Right ventricle myocardium superior (tissue), 1 donor: ENCODE measurements at regions not wholly inside any gene's neighbourhood (a gene's known extent, or its start where the extent isn't known, plus 50 kb on each side); places are given as distances from the start of the nearest gene placed in this dataset.
"Not testable (repeated sequence)": the region's sequence is repeated elsewhere in the genome, so short reads cannot be mapped to it uniquely, and the experiment has no call there.

Experiments
- ATAC-seq: fragments of 200-7000 bp; cut with Tn5 transposase; one replicate; pipeline ENCODE4 v1.9.1; 2020; ENCODE audit warnings: mild to moderate bottlenecking; ENCODE audit not compliant: poor library complexity
- DNase-seq: peaks from one replicate; pipeline ENCODE4 v3.0.0-alpha.2; 2020
- intact Hi-C: fragments of 100-400 bp; cut with DNase I; formaldehyde crosslinking; loops from one replicate; pipeline ENCODE4 v1.11.2; 2022
- donor health status: DM: no; HTN: yes; CAD: no; lungs with severe emphysema.

DNA sequence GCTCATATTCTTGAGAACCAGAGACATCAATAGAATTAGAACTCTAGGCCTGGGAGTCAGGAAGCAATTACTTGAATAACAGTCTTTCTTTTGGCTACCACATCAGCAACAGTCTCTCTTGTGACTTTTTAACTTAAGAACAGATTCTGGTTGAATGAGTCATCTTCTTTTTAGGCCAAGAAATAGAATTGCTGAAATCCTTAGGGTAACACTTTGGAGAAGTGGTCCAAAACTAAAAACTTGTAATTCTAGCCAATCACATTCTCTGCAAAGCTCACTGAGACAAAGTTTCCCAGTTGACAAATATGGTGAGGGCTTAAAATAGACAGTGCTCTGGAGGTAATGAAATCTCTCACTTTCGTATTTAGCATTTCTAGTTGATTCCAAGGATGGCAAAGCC is 238.0 kb downstream of the SHOX2 start:
- intact Hi-C loops, result no loop called here
- ATAC-seq (peak; percentile 92), DNase-seq (no peak)

DNA sequence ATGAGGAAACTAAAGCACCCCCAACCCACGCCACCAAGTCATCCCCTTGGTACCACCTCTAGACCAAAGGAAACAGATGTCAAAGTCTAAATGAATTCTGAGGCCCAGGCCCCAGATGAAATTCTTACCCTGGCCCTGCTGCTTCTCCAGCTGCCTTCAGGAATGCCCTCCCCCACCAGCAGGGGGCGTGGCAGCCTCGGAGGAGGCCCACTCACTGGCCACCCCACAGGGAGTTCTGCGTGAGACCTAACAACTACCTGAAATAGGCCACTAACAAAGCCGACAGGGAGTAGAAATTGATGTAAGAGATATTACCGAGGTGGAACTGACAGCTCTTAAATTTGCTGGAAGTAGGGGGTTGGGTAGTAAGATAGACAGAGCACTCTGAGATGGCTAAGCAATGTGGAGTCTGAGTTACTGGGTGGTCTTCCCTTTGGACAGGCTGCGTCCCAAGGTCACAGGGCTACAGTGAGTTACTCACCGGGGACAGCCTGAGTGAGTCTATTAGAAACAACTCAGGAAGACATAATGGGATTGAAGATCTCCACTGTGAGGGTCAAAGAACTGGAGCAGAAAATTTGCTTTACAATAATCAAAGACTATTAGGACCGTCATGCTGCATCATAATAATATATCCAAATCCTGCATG is 240.7 kb downstream of the SHOX2 start:
- intact Hi-C loops, result no loop called here
- DNase-seq (no peak), ATAC-seq (no peak)

DNA sequence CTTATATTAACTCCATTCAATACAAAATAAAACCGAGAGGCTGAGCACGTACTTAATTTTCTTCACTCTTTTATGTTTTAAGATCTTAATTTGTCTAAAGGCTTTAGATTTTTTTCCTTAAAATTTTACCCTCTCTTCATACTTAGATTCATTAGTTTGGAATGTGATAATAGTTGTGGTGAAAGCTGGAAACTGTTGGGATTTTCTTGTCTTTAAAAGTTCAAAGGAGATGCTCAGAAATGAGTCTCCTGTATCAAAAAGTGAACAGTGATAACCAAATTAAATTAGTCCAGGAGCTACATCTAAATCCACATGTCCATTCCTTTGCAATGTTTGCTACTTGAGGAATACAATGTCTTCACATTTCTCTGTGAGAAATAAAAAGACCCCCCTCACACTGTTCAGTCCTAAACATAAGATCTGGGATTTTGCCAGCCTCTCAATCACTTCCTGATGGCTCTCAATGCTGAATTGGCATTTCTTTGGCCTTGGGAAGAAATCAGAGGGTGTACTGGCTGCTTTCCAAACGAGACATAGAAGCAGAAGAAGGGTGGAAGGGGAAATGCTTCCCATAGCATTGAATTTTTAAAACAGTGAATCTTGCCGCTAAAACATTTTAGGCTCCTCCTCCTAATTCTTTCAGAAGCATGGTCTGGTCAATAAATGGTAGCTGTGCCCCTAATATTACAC is 245.0 kb downstream of the SHOX2 start:
- no peak for ATAC-seq
- intact Hi-C loops, result no loop called here
- no peak for DNase-seq

DNA sequence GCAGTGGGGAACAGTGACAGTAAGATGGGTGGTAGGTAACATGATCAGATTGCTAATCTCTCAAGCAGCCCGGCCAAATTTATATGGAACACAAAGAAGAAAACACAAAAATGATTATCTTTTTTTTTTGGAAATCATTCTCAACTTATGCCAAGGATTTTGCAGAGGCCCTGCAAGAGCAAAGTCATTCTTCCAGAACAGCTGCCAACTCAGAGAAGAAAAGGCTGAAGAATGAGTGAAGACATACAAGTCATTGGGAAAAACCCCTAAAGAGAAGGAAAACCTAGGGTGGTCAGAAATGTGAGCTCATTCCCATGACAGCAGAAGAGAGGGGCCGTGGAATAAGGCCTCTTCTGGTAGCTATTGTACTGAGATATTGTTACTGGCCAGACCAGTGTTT is 246.7 kb downstream of the SHOX2 start:
- intact Hi-C loops, result no loop called here
- DNase-seq (no peak), ATAC-seq (no peak)

DNA sequence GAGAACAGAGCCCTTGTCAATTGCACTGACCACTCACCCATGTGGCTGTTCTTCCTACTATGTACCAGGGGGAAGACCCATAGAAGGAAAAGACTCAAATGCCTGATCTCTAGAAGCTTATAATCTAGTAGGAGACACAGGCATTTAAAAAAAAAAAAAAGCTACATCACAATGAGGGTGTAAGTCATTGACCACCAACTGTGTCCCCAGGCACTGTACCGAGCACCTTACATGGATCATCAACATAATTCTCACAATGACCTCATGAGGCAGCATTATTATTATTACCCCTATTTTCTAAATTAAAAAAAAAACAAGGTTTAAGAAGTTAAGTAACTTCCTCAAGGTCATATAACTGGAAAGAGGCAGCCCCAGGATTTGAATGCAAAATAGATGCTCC is 247.4 kb downstream of the SHOX2 start:
- intact Hi-C loops, result no loop called here
- no peak for ATAC-seq

DNA sequence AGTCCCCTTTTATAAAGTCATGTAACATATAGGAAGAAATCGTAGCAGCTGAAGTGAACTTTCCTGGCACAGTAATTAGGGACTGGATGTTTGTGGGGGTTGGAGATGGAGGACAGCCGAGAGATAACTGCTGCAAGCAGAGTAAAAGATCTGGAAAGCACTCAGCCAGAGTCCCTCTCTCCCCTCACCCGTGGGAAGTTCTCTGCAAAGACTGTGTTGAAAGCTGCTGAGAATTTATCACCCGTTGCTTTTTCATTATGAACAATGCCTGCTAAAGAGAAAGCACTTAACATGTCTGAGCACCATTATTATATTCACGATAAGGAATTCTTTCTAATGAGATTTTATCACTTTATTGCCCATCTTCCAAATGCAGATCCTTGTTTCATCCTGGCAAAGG is 248.8 kb downstream of the SHOX2 start:
- ATAC-seq (no peak), DNase-seq (no peak)
- intact Hi-C loops, result no loop called here

More for the DNA sequence above, 247.4 kb downstream of the SHOX2 start:
- DNase-seq, result no peak

DNA sequence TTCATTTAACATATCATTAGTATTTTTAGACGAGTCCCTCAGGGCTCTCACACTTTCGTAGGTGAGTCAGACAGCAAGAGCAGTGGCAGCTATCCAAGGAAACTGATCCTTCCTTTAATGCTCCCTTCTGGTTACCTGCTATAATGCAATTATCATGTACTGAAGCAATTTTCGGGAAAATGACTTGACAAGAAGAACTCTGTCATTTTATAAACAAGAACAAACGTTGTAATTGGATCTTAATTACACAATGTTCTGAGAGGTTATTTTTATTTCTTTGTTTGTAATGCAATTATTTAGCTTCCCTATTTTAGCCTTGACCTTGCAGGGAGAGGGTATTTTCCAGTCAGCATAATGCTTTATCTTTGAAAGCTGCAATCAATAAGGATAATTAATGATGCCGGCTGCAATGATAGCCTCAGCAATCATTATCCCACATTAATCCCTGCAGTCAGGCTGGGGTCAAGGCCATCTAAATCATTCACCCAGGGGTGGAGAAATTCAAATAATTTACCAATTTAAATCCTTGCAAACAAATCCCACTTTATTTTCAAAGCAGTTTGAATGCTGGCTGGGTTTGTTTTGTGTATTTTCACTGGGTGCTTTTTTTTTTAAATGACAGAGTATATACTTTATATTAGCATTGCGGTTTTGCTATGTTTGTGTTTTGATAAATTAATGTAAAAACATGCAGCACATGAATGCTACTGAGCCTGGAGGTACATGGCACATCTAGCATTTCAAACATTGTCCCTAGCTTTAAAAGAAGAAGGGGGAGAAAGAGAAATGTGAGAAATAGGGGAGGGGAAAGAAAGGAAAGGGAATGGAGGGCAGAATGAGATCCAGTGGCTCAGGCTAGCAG is 249.9 kb downstream of the SHOX2 start:
- ATAC-seq (no peak), DNase-seq (no peak)
- intact Hi-C loops, result no loop called here

DNA sequence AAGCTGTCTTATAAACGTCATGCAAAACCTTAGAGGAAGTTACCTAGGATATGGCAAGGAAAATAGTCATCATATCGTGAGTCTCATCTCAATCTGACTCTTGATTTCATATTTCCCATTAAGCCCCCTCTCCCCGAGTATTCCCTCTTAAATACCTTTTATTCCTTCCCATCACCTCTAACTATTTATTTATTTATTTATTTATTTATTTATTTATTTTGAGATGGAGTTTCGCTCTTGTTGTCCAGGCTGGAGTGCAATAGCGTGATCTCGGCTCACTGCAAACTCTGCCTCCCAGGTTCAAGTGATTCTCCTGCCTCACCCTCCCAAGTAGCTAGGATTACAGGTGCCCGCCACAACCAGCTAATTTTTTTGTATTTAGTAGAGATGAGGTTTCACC is 260.4 kb downstream of the SHOX2 start:
- ATAC-seq, intact Hi-C loops, DNase-seq: not testable (repeated sequence)

DNA sequence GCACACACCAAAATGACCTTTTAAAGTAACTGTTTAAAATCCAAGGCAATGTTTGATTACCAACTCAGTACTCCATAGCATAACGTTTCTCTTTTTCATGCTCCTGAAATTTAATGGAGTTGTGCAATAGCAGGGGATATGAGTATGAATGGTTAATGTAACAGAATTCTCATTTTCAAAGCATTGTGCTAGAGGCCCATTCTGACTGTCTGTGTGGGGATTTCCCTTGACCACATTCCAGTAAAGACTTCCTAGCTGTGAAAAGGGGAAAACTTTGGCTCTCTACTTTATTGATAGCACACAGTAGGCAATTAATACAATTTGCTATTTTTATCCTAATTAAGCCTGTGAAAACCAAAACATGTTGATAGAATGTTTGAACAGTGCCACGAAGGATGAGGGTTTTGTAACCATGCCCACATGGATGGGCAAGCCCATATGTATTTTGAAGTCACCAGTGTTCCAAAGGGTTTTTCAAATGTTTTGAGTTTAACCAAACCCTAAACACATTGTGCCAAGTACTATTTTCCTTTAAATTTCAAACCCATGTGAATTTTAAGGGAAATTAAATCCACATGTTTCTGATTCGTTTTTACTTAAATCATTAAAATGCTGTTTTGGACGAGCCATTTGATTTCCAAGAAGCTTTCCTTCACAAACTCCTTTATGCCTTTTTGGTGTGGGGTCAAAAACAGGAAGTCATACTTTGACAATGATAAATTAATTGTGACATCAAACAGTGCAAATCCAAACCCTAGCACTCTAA is 261.2 kb downstream of the SHOX2 start:
- ATAC-seq (no peak), DNase-seq (no peak)
- intact Hi-C loops, result no loop called here

DNA sequence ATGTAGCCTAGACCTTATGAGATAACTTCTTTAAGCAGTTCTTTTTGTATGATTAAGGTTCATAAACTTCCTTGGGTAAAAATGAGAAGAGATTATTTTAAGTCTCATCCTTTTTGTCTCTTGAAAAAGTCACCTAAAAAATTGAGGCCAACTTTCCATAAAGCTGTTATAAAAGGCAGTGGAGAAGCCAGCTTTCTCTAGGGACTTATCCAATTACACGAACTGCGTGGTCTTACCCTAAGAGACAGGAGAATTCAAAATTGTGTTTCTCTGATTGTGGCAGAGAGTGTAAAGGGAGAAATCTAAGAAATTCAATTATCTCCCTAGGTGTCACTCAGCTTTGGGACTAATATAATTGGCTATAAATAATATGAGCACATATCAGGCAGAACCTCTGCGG is 262.0 kb downstream of the SHOX2 start:
- ATAC-seq (no peak), DNase-seq (no peak)
- intact Hi-C loops, result no loop called here

DNA sequence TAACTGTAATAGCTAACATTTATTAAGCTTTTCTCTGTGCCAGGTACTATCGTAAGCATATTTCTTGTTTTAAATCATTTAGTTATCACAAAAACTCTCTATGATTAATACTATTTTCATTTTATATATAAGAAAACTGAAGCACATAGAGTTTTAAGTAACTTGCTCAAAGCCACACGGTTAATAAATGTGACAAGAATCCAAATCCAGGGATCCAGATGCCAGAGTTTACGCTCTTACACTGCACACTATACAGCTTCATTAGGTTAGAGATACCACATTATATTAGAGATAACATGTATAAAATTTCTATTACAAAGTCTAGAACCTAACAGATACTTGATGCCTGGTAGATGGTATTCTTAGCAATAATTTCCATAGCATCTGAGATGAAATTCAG is 265.2 kb downstream of the SHOX2 start:
- ATAC-seq (no peak), DNase-seq (no peak)
- intact Hi-C loops, result no loop called here

DNA sequence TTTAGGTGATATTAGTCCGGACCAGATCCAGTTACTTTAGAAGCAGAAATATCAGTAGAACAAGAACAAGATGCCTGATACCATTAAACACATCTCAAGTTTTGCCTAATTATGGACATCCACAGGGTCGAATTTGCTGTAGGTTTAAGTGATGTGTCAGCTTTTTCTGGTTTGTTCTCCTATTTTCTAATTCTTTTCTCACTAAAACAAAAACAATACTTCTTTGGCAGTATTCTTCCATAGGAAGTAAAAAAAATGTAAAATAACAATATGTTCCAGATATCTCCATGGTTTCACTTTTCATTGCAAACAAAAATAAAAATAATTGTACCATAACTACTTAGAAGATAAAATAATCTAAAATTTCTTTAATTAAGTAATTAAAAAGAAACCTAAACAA is 265.7 kb downstream of the SHOX2 start:
- no peak for ATAC-seq
- DNase-seq, result no peak
- intact Hi-C loops, result no loop called here

DNA sequence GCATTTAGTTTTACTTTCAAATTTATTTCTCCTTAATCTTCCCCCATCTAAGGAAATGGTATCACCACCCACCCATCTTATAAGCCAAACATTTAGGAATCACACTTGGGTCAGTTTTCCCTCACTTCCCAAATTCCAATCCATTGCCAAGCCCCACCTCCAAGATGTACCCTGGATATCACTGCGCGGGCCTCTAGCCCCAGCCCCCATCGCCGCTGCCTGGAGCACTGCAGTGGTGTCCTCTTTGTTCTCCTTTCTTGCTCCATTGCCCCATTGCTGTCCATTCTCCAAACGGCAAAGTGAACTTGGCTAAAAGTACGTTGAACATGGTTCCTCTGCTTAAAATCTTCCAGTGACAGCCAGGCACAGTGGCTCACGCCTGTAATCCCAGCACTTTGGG is 267.8 kb downstream of the SHOX2 start:
- DNase-seq, result no peak

DNA sequence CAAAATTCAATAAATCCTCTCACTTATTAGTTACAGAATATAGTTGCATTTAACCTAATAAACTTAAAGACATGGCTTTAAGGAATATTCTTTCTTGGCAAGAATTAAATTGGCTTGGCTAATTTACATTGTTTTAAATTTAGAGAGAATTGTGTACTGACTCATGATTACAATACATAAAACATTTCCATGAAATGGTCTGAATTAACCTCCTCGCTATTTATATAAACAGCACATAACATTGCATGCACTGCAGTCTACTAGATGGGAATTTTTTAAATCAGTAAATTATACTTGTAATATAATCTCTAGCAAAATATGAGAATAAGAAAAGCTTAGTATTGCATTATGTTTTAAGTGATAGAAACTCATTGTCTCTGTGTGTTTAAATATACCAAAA is 268.9 kb downstream of the SHOX2 start:
- DNase-seq, result no peak

More for the DNA sequence above, 267.8 kb downstream of the SHOX2 start:
- no peak for ATAC-seq
- intact Hi-C loops, result no loop called here

DNA sequence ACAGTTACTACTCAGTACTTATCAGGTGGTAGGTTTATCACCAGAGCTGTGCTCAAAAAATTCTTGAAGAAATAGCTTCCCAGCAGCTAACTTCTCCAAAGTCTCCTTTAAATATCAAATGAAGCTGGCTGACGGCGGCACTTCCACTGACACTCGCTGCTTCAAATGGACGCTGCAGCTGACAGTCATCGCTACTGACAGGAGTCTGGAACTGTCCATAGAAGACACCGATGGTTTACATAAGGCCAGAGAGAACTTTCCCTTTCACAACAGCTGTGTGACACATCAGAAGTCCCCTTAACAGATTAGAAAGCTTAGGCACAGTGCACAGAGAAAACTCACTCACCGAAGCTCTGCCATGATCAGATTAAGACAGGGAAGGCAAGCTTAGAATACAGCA is 270.2 kb downstream of the SHOX2 start:
- no peak for ATAC-seq
- intact Hi-C loops, result no loop called here
- DNase-seq, result no peak

More for the DNA sequence above, 268.9 kb downstream of the SHOX2 start:
- ATAC-seq, result no peak
- intact Hi-C loops, result no loop called here

DNA sequence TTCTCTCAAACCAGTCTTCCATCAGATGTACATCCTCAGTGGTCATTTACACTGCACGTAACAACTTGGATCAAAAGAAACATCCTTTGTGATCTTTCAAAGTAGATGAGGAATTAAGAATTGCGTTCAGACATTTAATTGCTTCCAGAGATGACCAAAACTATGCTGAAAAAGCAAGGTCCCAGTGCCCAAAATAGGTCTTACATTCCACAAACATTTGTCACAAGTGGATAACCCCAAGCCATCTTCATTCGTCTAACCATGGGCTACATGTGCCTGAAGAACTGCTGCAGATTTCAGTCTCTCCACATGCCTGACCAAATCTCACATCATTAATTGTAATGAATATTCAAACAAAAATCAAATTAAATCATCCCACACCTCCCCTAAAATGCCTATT is 273.6 kb downstream of the SHOX2 start:
- no peak for DNase-seq

DNA sequence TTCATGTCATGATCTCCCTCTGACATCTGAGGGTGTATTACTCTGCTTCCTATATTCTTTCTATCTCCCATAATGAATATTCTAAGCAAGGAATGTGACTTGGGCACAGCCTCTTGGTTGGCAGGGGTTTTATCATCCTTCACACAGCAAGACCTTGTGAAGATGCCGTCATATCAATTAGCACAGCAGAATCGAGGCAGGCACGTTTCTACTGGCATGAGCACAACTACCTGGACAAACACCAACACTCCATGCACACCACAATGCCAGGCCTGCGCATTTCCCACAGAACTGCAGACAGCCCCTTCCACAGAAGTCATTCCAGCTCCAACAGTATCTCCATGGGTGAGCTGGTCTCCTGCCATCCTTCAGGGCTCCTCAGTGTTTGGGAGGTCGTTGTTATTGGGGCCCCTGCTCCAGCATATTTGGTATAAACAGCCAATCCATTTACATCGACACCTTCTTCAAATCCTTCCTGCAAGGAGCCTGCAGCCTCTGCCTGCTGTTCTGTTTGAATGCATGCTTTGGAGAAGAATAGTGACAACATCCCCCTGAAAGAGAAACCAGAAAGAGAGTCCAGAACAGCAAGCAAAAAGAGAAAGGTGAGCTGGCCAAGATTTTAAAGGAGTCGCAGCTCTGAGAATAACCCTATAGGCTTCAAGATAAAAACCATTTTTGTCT is 275.5 kb downstream of the SHOX2 start:
- intact Hi-C loops, result no loop called here
- DNase-seq, result no peak
- ATAC-seq, result no peak

More for the DNA sequence above, 273.6 kb downstream of the SHOX2 start:
- intact Hi-C loops, result no loop called here
- no peak for ATAC-seq

DNA sequence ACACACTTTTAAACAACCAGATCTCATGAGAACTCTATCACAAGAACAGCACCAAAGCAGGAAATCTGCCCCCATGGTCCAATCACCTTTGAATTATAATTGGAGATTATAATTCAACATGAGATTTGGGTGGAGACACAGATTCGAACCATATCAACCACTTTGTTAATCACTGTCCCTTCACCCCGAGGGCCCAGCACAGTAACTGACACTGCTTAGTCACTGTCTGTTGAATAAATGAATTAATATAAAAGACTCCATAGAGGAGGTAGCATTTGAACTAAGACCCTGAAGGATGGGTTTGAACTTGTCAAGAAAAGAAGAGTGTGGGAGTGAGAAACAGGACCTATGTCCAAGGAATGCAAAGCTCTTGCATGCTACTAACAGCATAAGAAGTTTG is 276.4 kb downstream of the SHOX2 start:
- DNase-seq, result no peak
- ATAC-seq, result no peak
- intact Hi-C loops, result no loop called here

DNA sequence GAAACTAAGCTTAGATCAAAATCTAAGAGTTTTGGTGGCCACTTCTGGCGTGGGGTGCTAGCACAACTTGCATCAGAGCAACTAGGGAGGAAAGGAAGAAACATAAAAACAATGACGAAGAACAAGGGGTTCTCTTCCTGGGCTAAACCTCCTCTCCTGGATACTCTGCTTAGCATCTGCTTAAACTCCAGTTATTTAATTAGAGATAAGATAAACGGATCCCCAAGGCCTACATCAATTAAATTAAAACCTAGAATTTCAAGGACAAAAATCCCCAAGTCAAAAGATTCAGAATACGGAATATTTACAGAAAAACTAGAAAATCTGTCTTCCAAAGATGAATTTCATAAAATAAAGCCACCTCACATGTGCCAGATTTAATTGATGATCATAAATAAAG is 281.9 kb downstream of the SHOX2 start:
- DNase-seq (no peak), ATAC-seq (no peak)
- intact Hi-C loops, result no loop called here
